SU-DHL-6 (cell line): ENCODE measurements at regions not wholly inside any gene's neighbourhood (a gene's known extent, or its start where the extent isn't known, plus 50 kb on each side); places are given as distances from the start of the nearest gene placed in this dataset.

Experiments used
- H2AFZ ChIP-seq: fragments of 200-600 bp; sonication (generic); 2 replicates; pipeline ENCODE4 v1.6.1; 2014; ENCODE audit warnings: low read depth, mild to moderate bottlenecking, moderate library complexity, mixed read lengths, antibody characterized with exemption, low read length; ENCODE audit not compliant: severe bottlenecking
- H3F3A ChIP-seq: fragments of 200-600 bp; shearing (Covaris generic); 2 replicates; pipeline ENCODE4 v1.6.0; 2016; ENCODE audit warnings: antibody characterized with exemption, mild to moderate bottlenecking; ENCODE audit not compliant: insufficient read depth
- H3K27ac ChIP-seq: fragments of 200-600 bp; sonication (generic); 2 replicates; pipeline ENCODE4 v1.5.1; 2016; ENCODE audit warnings: low read depth, mild to moderate bottlenecking, low read length, moderate library complexity, mixed read lengths
- H3K27me3 ChIP-seq: fragments of 200-600 bp; sonication (generic), shearing (Covaris generic); 2 replicates; pipeline ENCODE4 v1.6.0; 2014; ENCODE audit warnings: mild to moderate bottlenecking, low read length
- H3K36me3 ChIP-seq: fragments of 200-600 bp; sonication (generic); 2 replicates; pipeline ENCODE4 v1.6.1; 2014; ENCODE audit warnings: mild to moderate bottlenecking, low read length, mixed read lengths
- H3K4me2 ChIP-seq: fragments of 300-600, 200-600 bp; shearing (Covaris generic), sonication (generic); 2 replicates; pipeline ENCODE4 v1.6.0; 2014; ENCODE audit warnings: low read length, low read depth, mild to moderate bottlenecking; ENCODE audit not compliant: poor library complexity, severe bottlenecking
- H3K4me3 ChIP-seq: fragments of 200-600 bp; sonication (generic); 2 replicates; pipeline ENCODE4 v1.5.1; 2014; ENCODE audit warnings: antibody characterized with exemption, low read length, mild to moderate bottlenecking, mixed read lengths; ENCODE audit not compliant: insufficient read depth, poor library complexity, severe bottlenecking
- H3K79me2 ChIP-seq: fragments of 200-600 bp; sonication (generic); 2 replicates; pipeline ENCODE4 v1.6.1; 2014; ENCODE audit warnings: mild to moderate bottlenecking, low read length, moderate library complexity; ENCODE audit not compliant: insufficient read depth
- H3K9ac ChIP-seq: fragments of 200-600 bp; sonication (generic); 2 replicates; pipeline ENCODE4 v1.7.0; 2014; ENCODE audit warnings: mild to moderate bottlenecking, low read length
- H3K9me2 ChIP-seq: fragments of 200-600 bp; sonication (generic); replicated peaks from 2 replicates; pipeline ENCODE4 v1.6.1; 2014; ENCODE audit warnings: low read length; ENCODE audit not compliant: insufficient read depth
- H3K9me3 ChIP-seq: fragments of 200-600 bp; sonication (generic); 2 replicates; pipeline ENCODE4 v1.6.1; 2014; ENCODE audit warnings: low read length, mixed read lengths; ENCODE audit not compliant: insufficient read depth
- H4K20me1 ChIP-seq: fragments of 200-600 bp; sonication (generic); 2 replicates; pipeline ENCODE4 v1.6.1; 2014; ENCODE audit warnings: low read depth, mild to moderate bottlenecking, antibody characterized with exemption, low read length, moderate library complexity, mixed read lengths
- EZH2phosphoT487 ChIP-seq: fragments of 200-600 bp; sonication (generic), shearing (Covaris generic); conservative IDR thresholded peaks from 2 replicates; pipeline ENCODE4 v1.6.1; 2018; ENCODE audit warnings: mild to moderate bottlenecking, antibody characterized with exemption, low read length, moderate library complexity, mixed read lengths
- TF ChIP-seq, protein P1 (sequence below): fragments of 200-600 bp; sonication (generic); IDR thresholded peaks from one replicate; pipeline ENCODE4 v1.5.1; 2017; ENCODE audit warnings: antibody characterized with exemption, mild to moderate bottlenecking, low read length, moderate library complexity; ENCODE audit not compliant: insufficient read depth, poor library complexity, severe bottlenecking

DNA sequence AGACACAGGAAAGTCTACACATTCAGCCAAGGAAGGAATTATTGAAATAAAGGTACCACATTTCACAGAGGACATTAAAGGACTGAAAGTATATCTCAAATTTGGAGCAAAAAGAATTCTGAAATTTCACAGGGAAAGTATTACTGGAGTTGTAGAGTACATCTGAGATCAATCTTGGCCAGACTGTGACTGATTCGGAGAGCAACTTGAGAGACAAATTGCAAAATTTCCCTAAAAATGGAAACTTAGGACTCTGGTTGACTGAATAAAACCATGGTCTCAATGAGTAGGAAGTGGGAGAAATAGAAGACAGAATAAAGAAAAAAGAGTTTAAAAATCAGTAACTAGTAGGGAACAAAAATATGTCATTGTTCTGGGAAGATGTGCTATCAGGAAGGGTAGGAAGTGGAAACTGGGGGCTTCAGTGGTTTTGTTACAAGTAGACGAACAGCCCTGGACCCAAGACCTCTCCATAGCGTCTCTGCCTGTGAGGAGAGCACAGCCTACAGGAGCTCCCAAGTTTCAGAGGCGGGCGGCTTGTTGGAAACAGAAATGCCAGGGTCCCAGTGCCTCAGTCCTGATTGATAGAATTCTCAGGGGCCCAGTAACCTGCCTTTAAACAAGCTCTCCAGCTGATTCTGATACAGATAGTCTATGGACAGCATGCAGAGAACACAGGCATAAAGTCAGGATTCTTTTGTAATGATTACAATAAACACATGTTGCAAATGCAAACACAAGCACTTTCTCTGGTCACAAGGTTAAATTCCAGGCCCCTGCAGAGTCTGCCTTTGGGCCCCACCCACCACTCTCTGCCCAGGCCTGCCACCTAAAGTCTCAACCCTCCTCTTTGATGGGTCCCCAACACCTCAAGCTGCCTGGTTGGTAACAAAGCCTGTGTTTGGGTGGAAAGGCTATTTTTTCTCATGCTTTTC lies 63.1 kb downstream of the BBS10 start:
- Histone ChIP-seq H3K9me2 (no peaks in the 10 kb centered on the region), H3K27ac (no peak overlapping the region), H3F3A (no peaks in the 10 kb centered on the region), H3K79me2 (no peaks in the 10 kb centered on the region), H3K9ac (no peak overlapping the region), H4K20me1 (no peaks in the 10 kb centered on the region), H3K27me3 (no peaks in the 10 kb centered on the region), H2AFZ (no peak overlapping the region), H3K4me3 (no peak overlapping the region), H3K4me2 (no peak overlapping the region), H3K9me3 (no peaks in the 10 kb centered on the region), H3K36me3 (no peaks in the 10 kb centered on the region)
- TF ChIP-seq EZH2phosphoT487 = no peak
- TF ChIP-seq, protein P1, sequence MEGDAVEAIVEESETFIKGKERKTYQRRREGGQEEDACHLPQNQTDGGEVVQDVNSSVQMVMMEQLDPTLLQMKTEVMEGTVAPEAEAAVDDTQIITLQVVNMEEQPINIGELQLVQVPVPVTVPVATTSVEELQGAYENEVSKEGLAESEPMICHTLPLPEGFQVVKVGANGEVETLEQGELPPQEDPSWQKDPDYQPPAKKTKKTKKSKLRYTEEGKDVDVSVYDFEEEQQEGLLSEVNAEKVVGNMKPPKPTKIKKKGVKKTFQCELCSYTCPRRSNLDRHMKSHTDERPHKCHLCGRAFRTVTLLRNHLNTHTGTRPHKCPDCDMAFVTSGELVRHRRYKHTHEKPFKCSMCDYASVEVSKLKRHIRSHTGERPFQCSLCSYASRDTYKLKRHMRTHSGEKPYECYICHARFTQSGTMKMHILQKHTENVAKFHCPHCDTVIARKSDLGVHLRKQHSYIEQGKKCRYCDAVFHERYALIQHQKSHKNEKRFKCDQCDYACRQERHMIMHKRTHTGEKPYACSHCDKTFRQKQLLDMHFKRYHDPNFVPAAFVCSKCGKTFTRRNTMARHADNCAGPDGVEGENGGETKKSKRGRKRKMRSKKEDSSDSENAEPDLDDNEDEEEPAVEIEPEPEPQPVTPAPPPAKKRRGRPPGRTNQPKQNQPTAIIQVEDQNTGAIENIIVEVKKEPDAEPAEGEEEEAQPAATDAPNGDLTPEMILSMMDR = no peak

DNA sequence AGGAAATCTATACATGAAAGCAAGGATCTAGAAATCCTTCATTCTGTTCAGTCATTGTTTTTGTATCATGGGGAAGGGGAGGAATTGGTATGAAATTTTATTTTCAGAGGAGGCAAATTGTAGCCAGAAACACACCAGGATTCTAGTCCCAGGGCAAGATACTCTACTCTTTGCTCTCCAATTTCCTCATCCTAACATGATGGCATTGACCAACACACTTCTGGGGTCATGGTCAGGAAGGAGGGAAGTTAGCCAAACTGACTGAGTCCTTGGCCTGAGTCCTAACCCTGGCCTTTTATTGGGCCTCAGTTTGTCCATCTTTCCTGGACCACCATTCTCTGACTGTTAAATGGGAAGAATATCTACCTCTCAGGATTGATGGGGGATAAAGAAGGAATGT lies 65.5 kb downstream of the BBS10 start:
- Histone ChIP-seq H3K27me3 (no peaks in the 10 kb centered on the region), H3K79me2 (no peaks in the 10 kb centered on the region), H3F3A (no peaks in the 10 kb centered on the region), H4K20me1 (no peaks in the 10 kb centered on the region), H3K27ac (no peak overlapping the region), H3K9me3 (no peaks in the 10 kb centered on the region), H3K4me2 (no peak overlapping the region), H3K36me3 (no peaks in the 10 kb centered on the region), H3K9ac (no peak overlapping the region), H2AFZ (no peak overlapping the region), H3K9me2 (no peaks in the 10 kb centered on the region), H3K4me3 (no peak overlapping the region)
- no peak for TF ChIP-seq EZH2phosphoT487
- TF ChIP-seq, protein P1 = no peak

DNA sequence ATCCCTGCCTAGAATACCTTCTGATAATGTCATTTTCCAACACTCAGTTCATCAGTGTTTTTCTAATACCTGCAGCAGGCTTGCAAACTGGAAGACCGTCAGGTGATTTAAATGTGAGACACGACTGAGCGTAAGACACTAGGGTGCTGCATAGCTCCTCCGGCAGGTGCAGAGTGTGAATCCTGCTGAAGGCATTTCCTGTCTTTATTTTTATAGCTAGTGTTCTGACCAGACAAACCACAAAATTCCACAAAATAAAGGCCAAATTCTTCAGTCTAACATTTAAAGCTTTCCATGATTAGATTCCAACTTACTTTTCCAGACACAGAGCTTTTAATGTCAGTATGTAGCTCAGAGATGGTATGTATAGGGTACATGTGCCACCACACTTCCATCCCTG lies 70.7 kb downstream of the BBS10 start:
- no peaks in the 10 kb centered on the region for H3K36me3 ChIP-seq
- no peak overlapping the region for H3K27ac ChIP-seq
- H3K9me3 ChIP-seq = no peaks in the 10 kb centered on the region
- H3K4me3 ChIP-seq = no peak overlapping the region
- no peak overlapping the region for H3K4me2 ChIP-seq
- TF ChIP-seq, protein P1 = no peak
- TF ChIP-seq EZH2phosphoT487 = no peak
- no peaks in the 10 kb centered on the region for H3K79me2 ChIP-seq
- no peaks in the 10 kb centered on the region for H3F3A ChIP-seq
- no peak overlapping the region for H3K9ac ChIP-seq
- no peak overlapping the region for H2AFZ ChIP-seq
- no peaks in the 10 kb centered on the region for H3K27me3 ChIP-seq
- H3K9me2 ChIP-seq = no peaks in the 10 kb centered on the region
- H4K20me1 ChIP-seq = no peaks in the 10 kb centered on the region
